ENCODE measurements at regions not wholly inside any gene's neighbourhood (a gene's known extent, or its start where the extent isn't known, plus 50 kb on each side); places are given as distances from the start of the nearest gene placed in this dataset.

GRCh38 chr10:128499956-128500355, 373.7 kb upstream of the MKI67 start:
- no peak for DNase-seq

DNA sequence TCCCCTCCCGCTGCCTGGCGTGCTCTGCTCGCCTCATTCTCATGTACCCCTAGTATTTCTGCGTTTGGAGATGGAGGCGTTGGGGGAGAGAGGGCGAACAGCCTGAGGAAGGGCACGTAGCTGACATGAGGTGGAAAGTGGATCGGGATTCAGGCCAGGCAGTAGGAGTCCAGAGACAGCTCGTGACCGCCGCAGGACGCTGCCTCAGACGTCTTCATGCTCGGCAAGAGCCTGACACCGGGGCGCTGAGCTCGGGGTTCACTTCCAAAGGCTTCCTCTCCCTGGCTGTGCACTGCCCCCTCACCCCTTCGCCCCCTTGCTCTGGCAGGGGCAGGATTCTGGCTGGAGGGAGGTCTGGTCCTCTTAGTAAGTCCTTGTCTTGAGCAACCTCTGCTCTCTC, 374.4 kb upstream of the MKI67 start:
- no peak for DNase-seq

- no peak for DNase-seq
Observed at GRCh38 chr10:128505346-128505745, 379.1 kb upstream of the MKI67 start.

DNA sequence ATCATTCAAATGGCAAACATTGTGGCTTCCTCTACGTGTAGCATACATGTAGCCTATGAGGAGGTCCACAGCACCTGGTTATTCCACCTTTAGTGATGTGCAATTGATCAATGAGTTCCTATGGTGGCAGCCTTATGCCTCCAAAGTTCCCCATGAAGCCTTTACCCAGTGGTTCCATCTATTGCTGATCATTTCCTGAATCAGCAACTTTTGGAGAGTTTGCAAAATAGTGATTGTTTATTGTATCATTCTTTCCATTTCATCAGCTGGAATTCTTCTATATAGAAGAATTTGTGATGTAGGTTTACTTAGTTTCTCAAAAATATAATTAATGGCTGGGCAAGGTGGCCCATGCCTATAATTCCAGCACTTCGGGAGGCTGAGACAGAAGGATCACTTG, 380.2 kb upstream of the MKI67 start:
- no peak for DNase-seq

DNA sequence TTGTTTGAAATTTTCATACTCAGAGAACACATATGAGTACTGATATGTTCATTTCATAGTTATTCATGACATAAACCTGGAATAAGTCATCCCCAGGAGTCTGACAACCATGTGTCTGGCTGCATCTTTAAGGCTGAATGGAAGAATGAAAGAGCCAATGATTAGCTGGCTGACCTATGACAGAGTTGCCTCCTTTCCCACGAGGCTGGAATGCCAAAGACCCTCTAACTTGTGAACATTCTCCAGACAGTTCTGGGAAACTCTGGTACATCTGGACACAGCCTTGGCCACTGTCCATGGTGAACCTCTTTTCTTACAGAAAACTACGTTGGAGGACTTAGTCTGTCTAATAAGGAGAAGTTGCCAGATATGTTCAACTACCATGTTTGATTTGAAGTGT, 380.8 kb upstream of the MKI67 start:
- DNase-seq: no peak

DNA sequence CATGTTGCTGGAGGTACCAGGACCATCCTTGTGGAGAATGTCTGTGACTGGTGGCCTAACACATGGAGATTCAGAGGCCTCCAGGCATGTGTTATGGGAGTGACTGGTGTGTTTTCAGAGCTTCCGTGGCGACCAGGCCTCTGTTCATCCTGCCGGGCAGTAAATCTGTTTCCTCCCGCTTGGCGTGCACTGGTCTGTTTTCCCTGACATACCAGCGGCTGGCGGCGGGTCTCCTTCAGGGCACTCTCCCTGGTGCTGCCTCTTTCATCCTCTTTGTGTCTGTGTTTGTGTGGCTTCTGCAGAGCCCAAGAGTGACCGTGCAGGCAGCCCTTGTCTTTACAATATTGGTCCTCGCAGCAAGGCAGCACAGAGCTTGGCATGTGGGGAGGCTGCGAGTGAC, 385.1 kb upstream of the MKI67 start:
- DNase-seq: no peak

GRCh38 chr10:128512767-128513166, 386.5 kb upstream of the MKI67 start:
- no peak for DNase-seq

DNA sequence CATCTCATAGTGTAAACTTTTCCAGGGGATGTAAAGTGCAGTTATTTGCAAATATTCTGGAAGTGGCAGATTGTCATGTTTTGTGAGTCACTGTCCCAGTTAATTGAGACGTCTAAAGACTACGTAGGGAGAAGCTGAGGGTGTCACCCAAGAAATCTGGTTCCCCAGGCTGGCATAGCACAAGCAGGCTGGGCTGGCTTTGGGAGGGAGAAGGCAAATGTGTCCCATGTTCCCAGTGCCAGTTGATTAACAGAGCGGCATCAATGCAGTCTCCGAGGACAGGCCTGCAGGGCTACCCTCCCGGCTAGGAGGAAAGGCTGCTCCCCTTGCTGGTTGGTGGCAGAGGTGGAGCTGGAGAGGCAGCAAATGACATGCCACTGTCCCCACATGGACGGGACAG, 388.3 kb upstream of the MKI67 start:
- no peak for DNase-seq

DNA sequence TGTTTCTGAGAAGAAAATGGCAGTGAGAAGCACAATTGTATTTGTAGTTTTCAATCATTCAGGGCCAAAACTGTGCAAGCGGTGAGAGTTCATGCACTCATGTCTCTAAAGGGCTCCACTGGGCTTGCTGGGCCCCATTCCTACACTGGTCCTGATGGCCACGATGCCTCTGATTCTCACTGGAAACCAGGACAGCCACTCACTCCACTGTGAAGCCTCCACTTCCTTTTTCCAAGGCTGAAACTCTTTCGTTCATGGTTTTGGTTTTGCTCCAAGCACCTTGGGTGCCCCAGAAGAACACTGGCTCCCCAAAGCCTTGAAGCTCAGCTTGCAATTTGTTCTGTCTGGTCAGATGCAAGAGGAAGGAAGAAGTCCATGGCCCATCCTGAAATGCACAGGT, 390.0 kb upstream of the MKI67 start:
- DNase-seq: no peak

DNA sequence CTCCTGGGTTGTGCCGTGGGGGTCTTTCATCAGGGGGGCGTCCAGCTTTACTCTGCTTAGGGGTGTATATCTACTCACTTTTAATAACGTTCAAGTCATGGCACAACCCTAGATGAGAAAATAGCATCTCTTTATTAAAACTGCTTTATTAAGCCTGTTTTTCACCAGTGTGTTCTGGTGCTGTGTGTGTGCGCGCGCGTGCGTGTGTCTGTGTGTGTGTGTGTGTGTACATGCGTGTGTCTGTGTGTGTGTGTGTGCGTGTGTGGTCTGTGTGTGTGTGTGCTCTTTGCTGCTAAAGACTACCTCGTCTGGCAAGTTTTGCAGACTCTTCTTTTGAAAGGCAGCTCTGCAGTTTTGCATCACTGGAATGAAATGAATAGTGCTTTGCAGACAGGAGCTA, 390.9 kb upstream of the MKI67 start:
- DNase-seq: no peak

GRCh38 chr10:128518000-128518399, 391.8 kb upstream of the MKI67 start:
- no peak for DNase-seq

DNA sequence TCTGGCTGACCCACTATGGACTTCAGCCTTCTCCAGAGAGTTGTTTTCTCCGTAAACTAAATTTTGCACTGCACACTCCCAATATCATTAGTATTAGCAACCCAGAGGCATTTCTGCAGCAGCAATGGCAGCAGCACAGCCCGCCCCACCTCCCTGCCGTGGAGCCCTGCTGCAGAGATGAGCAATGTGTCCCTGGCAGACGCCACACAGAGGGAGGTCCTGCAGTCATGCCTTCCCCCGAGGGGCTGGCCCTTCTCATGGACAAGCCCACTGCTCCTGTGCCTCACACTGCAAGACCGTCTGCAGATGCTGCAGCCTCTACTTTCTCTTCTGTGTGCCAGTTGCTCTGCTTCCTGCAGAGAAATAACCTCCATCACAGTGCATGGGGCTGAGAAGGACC, 393.4 kb upstream of the MKI67 start:
- no peak for DNase-seq

DNA sequence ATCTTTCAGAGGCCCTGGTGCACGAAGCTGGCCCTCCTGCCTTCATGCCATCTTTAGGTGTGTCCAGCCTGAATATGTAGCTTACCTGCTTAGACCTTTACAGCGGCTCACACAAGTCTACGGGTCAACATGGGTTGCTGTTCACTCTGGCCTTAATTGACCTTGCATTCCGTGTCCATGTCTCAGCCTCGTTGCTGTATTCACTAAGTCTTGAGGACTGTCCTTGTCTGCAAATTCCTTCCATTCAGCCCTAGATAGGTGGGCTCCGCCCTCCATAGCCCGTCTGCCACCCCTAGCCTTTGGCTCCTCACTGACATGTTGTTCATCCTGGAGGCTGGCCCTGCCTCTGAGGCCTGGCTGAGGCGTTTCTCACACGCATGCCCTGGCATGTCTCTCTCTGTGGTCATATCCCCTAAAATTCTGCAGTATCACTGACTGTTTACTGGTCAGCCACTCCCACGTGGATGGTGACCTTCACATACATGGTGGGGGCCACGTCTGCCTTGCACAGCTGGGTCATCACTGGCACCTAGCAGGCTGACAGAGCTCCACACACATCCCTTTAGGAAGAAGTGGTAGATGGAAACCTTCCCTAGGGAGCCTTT, 394.1 kb upstream of the MKI67 start:
- no peak for DNase-seq

DNA sequence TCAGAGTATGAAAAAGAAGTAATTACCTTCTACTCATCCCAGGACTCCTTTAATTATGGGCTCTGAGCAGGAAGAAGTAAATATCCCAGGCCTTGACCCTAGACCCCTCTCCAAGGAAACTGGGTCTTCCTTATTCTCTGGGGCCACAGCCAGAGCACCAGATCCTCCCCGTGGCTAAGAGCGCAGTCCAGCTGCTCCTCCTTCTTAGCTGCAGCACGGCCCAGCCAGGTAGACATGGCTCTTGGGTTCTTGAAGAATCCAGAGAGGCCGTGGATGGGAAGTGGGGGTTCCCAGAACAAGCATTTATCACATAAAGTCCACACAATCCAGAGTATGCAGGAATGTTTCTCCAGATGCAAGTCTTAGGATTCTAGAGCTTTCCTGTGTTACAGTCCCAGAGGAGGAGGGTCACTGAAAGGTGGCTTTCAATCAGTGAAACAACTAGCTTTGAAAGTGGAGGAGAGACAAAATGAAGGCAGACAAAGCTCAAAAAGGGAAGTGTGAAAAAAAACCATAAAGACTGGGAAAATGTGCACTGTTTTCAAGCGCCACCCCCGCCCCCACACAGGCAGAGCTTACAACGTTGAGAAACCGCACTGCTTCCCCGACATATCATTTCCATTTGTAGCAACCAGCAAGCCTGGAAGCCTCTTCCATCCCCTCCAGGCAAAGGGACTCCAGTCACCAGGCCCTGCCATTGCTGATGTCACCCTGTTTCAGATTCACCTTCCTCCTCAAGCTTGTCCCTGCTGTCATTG, 396.5 kb upstream of the MKI67 start:
- DNase-seq: no peak

DNA sequence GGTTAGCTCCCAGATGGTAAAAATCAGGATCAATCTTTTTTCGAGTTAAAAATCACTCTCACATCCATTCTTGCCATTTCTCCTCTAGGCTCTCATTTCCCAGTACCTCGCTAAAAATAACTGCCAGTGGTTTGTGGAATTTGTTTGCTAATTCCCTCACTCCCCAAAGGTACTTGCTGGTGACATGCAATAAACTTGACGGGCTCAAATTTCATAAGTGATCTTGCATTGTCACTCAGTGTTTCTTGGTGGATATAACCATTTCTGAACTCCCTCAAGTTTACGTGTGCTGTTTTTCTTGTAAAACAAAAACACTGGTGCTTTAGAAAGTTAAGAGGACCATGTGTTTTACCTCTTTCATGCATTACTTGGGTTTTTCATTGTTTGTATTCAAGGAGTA, 399.2 kb upstream of the MKI67 start:
- no peak for DNase-seq

- DNase-seq: no peak
Observed at GRCh38 chr10:128525936-128526335, 399.7 kb upstream of the MKI67 start.

DNA sequence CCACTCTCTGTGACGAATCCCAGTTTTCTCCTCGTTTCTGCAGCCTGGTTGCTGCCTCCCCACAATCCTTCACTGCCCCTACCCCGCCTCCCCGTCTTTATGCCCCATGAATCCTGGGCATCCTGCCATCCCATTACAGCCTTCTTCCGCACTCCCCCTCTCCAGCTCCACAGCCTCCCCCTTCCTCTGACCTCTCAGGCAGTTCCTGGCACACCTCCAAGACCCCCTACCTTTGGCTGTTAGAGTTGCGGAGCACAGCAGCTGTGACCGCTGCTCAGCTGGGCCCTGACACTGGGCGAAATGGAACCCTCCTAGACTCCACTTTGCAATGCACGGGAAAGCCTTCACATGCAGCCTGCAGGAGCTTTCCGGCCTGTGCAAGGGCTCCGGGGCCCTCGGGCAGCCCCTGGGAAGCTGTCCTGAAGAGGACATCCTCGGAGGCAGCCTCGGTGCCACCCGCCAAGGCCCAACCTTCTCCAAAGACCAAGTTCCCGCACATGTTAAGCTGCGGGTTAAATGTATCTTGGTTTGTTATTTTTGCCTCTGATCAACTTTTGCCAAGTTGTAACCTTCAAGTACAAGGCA, 400.7 kb upstream of the MKI67 start:
- no peak for DNase-seq

DNA sequence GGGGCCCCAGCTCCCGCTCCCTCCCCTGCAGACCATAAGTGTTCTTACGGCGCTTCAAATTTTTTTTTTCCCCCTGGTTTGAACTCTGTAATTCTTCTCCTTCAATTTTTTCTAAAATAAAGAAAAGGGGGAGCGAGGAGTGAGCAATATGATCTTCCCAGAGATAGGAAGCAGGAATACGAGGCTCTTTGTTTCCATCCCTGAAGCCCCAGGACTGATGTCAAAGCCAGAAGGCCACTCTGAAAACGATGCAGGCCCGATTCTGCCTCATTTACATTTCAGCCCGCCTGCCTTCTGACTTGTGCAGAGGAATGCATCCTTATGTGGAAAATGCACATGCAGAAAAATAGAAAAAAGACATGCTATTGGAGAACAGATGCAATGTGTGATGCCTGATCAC, 401.5 kb upstream of the MKI67 start:
- no peak for DNase-seq

GRCh38 chr10:128528167-128528566, 401.9 kb upstream of the MKI67 start:
- DNase-seq: no peak

DNA sequence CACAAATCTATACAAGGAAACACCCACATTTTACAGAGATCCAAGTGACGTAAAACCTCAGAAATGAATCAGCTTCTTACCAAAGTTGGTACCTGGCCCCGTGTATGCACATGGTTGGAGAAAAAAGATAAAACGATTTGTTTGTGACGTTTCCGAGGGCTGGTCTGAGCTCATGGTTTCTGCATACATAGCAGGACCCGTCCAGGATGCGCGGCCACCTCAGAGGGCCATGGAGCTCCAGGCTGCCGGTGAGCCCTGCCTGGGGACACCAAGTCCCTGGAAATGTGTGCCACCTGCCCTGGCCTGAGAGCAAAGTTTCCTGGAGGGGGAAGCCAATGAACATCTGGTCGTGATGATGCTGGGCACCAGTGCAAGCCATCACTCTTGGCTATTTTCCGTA, 402.6 kb upstream of the MKI67 start:
- no peak for DNase-seq

- no peak for DNase-seq
Observed at GRCh38 chr10:128529225-128529624, 403.0 kb upstream of the MKI67 start.

DNA sequence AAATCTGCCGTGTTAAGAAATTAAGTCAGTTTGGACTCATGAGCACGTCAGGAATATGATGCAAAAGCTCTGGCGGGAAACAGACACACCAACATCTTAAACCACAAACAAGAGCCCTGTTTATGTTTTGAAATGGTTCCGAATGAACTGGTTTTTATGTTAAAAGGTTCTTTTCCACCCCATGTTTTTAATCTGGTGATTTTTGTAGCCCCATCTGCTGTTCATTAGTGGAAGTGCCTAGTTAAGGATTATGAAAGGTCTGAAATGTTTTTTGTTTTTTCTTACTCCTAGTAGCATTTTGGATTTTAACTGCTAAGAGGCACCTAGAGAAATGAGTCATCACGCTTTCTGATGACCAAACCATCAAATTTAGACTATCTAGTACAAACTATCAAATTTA, 404.1 kb upstream of the MKI67 start:
- no peak for DNase-seq

GRCh38 chr10:128530946-128531345, 404.7 kb upstream of the MKI67 start:
- DNase-seq: no peak

DNA sequence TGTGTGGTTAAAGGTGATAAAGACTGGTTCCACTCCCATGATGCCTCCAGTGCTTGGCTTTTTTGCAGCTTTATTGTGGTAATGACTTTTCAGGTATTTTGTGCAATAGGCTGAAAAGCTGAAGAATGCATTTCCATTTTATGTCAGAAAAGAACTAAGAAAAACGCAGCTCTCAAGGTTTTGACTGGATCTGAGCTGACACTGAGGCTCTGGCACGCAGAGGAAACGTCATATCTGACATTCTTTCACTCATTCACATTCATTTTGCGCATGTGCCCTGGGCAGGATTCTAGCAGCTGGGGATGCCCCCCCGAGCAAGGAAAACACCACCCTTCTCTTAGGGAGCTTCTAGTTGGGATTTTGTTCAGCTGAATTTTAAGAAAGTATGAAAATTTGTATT, 408.5 kb upstream of the MKI67 start:
- no peak for DNase-seq

DNA sequence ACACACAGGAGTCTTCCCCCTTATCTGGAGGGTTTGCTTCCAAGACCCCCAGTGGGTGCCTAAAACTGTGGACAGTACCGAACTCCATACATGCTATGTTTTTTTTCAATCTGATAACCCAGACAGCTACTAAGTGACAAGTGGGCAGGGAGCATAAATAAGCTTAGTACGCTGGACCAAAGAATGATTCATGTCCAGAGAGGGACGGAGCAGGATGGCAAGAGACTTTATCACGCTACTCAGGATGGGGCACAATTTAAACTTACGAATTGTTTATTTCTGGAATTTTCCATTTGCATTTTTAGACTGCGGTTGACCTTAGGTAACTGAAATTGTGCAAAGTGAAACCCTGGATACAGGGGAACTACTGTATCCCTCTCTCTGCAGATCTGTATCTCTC, 410.0 kb upstream of the MKI67 start:
- no peak for DNase-seq

Measured in NCI-H187 (cell line).